Duodenal mucosa (tissue), 2 donors: ENCODE measurements at regions not wholly inside any gene's neighbourhood (a gene's known extent, or its start where the extent isn't known, plus 50 kb on each side); places are given as distances from the start of the nearest gene placed in this dataset.

Experiments used
- H3K27ac ChIP-seq: one replicate; pipeline ENCODE4 v1.7.0; 2013; ENCODE audit warnings: low read depth, low read length
- H3K27me3 ChIP-seq, 2 donors: one replicate each; pipeline ENCODE4 v1.7.0; 2013; ENCODE audit warnings: low read length in 2 of 2, control low read depth in 1 of 2; ENCODE audit not compliant: insufficient read depth in 2 of 2, control insufficient read depth in 1 of 2
- H3K36me3 ChIP-seq, 2 donors: one replicate each; pipeline ENCODE4 v1.7.0; 2013; ENCODE audit warnings: low read length in 2 of 2, control low read depth in 1 of 2; ENCODE audit not compliant: insufficient read depth in 2 of 2, control insufficient read depth in 1 of 2
- H3K4me1 ChIP-seq, 2 donors: one replicate each; pipeline ENCODE4 v1.7.0; 2013; ENCODE audit warnings: low read length in 2 of 2, control low read depth in 1 of 2; ENCODE audit not compliant: insufficient read depth in 2 of 2, control insufficient read depth in 1 of 2
- H3K4me3 ChIP-seq, 2 donors: one replicate each; pipeline ENCODE4 v1.7.0; 2013; ENCODE audit warnings: low read length in 2 of 2, low read depth in 1 of 2
- H3K9ac ChIP-seq, 2 donors: one replicate each; pipeline ENCODE4 v1.7.0; 2013; ENCODE audit warnings: low read length in 2 of 2, low read depth in 1 of 2
- H3K9me3 ChIP-seq, 2 donors: one replicate each; pipeline ENCODE4 v1.7.0; 2013; ENCODE audit warnings: low read length in 2 of 2, control low read depth in 1 of 2; ENCODE audit not compliant: control insufficient read depth in 1 of 2

DNA sequence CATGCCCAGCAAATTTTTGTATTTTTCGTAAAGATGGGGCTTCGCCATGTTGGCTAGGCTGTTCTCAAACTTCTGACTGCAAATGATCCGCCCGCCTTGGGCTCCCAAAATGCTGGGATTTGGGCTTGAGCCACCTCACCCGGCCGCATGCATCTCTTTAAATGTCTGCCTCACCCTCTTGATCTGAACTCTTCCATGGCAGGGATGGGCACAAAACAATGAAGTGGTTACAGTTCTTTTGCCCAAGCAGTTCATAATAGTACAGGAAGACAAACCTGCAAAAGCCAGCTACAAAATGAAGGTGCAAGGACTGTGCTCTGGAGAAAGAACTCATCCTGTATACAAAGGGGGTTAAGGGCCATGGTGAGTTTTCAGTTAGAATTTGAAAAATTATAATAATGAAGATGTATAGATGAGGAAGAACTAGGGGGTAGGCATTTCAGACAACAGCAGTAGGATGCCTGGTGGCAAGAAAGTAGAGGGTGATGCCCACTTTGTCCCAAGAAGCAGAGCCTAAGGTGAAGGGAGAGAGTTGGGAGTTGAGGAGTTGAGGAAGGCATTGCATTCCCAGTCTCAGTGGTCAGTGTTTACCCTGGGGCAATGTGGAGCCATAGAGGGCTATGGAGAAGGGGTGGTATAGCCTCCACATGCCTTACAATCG is 160.8 kb upstream of the MYCN start:
- Histone ChIP-seq H3K4me1 (peaks cover 0 to 3% of the 10 kb centered on the region in 2 donors), H3K4me3 (no peak overlapping the region), H3K36me3 (no peaks in the 10 kb centered on the region), H3K9me3 (no peaks in the 10 kb centered on the region), H3K27ac (no peak overlapping the region), H3K9ac (no peak overlapping the region), H3K27me3 (no peaks in the 10 kb centered on the region)

DNA sequence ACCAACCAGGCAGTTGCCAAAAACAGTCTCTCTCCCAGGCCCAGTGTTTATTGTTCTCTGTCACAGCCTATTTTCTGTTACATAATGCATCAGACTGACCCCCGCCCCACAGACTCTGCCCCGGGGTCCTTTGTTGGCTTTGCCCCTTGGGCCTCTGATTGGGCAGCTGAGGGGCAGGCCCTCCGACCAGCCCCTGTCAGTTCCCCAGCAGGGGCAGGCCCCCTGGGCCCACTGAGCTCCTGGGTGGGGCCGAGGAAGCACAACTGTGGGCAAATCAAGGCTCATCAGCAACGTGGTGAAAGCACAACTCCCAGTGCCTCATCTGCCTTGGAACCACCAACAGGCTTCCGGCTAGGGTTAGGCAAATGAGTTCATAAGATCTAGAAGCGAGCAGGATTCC is 160.1 kb upstream of the MYCN start:
- Histone ChIP-seq H3K9ac (no peak overlapping the region), H3K9me3 (no peaks in the 10 kb centered on the region), H3K27ac (no peak overlapping the region), H3K27me3 (no peaks in the 10 kb centered on the region), H3K4me3 (no peak overlapping the region), H3K36me3 (no peaks in the 10 kb centered on the region), H3K4me1 (peaks cover 0 to 3% of the 10 kb centered on the region in 2 donors)

DNA sequence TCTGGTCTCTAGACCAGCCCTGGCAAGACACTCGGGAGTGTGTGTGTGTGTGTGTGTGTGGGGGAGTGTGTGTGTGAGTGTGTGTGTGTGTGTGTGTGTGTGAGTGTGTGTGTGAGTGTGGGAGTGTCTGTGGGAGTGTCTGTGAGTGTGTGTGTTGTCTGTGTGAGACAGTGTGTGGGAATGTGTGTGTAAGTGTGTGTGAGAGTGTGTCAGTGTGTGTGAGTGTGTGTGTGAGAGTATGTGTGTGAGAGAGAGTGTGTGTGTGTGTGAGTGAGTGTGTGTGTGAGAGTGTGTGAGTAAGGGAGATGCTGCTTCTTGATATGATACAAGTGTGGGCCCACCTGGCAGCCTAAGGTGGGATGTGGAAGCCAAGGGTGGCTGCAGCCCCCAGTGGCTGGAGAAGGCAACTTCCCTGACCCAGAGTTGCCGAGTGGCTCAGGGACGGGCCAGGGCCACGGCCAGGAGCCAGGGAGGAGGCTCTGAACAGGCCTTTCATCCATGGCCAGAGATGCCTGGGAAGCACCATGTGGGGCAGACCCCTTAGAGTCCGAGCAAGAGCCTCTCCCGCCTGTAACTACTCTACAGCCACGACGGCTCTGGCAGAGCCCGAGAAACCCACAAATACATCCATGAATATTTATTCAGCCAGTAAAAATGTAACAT is 159.3 kb upstream of the MYCN start:
- peaks cover 0 to 3% of the 10 kb centered on the region in 2 donors for H3K4me1 ChIP-seq
- H3K27me3 ChIP-seq: no peaks in the 10 kb centered on the region
- H3K27ac ChIP-seq: no peak overlapping the region
- H3K9me3 ChIP-seq: no peaks in the 10 kb centered on the region
- H3K9ac ChIP-seq: no peak overlapping the region
- no peak overlapping the region for H3K4me3 ChIP-seq
- no peaks in the 10 kb centered on the region for H3K36me3 ChIP-seq

DNA sequence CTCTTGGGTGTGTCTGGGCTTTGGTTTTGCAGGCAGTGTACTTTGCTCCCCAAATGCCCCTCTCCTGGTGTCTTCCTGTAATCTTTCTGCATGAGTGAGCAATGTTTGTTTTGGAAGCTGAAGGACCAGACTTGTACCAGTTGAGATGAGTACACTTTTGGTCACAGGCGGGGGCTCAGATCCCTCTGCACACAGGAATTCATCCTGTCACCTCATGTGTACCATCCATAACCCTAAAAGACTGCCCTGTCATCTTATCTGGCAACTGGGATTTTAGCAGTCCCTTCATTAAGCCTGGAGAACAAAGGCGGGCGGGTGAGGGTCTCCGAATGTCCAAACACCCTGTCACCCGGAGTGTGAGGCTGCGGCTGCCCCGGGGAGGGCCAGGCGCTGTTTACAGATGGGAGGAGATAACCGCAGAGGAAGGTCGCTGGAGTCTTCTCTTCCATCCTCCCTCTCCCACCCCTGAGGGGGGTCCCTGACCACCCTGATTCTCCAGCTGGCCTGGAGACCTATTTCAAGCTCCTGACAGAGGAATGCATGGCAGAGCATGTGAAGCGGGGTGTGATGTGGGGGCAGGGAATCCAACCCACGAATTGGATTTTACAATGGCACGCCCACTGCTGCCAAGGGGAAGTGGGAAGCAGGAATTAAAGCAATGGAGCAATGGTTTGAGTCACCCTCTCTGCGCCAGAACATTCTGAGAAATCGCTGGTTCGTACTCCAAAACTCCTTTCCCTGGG is 158.2 kb upstream of the MYCN start:
- Histone ChIP-seq H3K27ac (no peak overlapping the region), H3K4me3 (no peak overlapping the region), H3K9me3 (no peaks in the 10 kb centered on the region), H3K9ac (no peak overlapping the region), H3K27me3 (no peaks in the 10 kb centered on the region), H3K4me1 (peaks cover 0 to 3% of the 10 kb centered on the region in 2 donors), H3K36me3 (no peaks in the 10 kb centered on the region)

DNA sequence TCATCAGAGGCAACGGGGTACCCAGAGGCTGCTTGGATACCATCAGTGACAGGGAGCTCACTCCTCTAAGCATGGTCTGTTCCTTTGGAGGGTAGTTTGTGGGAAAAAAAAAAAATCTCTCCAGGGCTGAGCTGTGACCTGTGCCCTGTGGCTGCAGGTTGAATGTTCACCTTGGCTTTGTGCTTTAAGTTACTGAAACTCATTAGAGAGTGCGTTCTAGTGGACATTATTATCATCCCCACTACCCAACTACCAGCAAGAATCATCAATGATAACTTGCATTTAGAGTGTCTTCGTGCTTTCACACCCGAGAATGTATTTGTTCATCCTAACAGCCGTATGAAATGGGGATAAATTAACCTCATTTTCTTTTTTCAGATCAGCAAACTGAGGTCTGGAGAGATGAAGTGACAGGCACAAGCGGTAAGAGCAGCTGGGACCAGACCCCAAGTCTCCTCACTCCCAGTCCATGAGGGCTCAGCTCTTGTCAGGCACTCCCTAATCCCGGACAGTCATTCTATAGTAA is 157.5 kb upstream of the MYCN start:
- Histone ChIP-seq H3K9ac (no peak overlapping the region), H3K9me3 (no peaks in the 10 kb centered on the region), H3K4me3 (no peak overlapping the region), H3K36me3 (no peaks in the 10 kb centered on the region), H3K4me1 (peaks cover 0 to 3% of the 10 kb centered on the region in 2 donors), H3K27ac (no peak overlapping the region), H3K27me3 (no peaks in the 10 kb centered on the region)

DNA sequence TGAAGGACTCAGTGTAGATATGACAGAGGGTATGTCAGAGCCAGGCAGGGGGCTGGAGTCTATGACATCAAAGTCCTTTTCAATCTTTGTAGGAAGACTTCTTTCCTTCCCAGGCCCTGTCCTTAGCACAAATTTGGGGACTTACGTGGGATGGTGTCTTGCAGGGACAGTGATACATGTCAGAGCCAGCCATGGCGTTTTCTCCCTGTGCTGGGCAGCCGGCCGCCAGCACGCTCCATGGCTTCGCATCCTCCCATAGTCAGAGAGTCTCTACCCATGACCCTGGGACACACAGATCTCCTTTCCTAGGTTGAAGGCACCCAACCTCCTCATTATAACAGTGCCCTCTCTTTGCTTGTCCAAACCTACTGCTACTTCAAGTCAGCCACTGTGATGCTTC is 156.9 kb upstream of the MYCN start:
- Histone ChIP-seq H3K4me3 (no peak overlapping the region), H3K27me3 (no peaks in the 10 kb centered on the region), H3K9me3 (no peaks in the 10 kb centered on the region), H3K4me1 (peaks cover 0 to 3% of the 10 kb centered on the region in 2 donors), H3K27ac (no peak overlapping the region), H3K36me3 (no peaks in the 10 kb centered on the region), H3K9ac (no peak overlapping the region)

DNA sequence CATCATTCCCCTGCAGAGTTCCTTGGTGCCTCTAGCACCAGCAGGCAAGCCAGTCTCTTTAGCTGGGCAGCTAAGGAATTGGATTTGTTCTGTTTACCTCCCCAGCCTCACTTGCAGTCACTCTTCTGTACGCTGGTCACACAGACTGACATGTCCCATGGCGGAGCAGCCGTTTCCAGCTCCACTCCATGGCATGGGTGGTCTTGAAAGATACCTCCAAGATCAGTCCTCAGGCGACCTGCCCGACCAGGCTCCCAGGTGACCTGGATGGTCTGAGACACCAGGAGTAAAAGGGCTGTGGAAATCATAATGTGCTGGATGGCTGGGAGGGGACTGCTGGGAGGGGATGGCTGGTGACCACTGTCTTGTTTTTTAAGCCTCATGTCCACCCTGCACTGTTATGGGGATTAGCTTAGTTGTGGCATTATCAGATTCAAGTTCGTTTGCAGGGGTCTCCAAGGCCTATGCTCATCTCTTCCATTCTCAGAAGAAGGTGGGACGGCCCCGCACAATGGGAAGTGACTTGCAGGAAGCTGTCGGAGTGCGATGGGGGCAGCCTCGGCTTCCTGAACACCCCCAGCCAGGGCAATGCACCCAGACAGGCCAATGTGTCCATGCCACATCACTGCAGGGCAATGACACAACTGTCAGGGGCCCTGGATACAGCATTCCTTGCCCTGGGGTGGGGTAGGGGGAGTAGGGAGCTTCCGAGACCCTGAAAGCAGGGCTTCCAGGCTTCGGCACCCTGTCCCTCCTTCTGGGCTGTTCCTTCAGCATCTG is 156.1 kb upstream of the MYCN start:
- H3K9me3 ChIP-seq: no peaks in the 10 kb centered on the region
- no peak overlapping the region for H3K9ac ChIP-seq
- H3K4me3 ChIP-seq: no peak overlapping the region
- no peaks in the 10 kb centered on the region for H3K36me3 ChIP-seq
- peaks cover 0 to 3% of the 10 kb centered on the region in 2 donors for H3K4me1 ChIP-seq
- H3K27ac ChIP-seq: no peak overlapping the region
- no peaks in the 10 kb centered on the region for H3K27me3 ChIP-seq

DNA sequence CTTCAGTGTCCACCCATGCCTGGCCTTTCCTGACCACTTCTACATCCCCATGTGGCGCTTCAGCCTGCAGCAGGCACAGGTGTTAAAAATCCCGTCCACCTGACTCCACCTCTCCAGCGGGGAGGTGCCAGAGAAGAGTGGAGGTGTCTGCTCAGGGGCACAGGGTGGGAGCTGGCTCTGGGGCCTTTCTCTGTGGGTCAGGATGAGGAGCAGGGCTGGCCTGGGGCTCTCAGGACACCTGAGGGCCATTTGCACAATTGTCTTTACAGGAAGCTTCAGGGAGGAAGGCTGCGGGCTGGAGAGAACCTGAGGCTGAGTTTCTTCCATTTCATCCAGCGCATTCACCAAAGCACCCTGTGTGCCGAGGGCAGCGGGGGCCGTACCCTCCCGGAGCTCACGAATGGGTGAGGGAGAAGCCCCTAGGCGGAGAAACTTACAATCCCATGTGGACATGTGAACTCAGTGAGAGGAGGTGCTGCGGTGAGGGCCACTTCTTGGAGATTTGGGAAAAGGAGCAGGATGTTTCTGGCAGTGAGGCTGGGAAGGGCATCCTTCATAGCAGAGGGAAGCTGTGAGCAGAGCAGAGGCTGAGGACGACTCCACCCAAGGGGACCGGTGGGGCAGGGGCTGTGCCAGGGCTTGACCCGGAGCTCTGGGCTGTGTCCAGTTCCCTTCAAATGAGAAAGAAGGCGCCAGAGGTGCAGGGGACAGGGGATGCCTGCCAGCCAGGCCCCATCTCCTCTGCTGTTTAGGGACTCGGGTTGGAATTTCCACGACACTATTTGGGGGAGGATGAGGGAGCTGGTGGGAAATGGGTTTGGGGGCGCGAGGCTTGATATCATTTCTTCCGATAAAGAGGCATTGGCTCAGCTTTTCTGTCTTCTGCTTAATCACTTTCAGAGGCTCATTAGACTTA is 155.2 kb upstream of the MYCN start:
- Histone ChIP-seq H3K36me3 (no peaks in the 10 kb centered on the region), H3K4me1 (peaks cover 0 to 3% of the 10 kb centered on the region in 2 donors), H3K27ac (no peak overlapping the region), H3K9me3 (no peaks in the 10 kb centered on the region), H3K4me3 (no peak overlapping the region), H3K27me3 (no peaks in the 10 kb centered on the region), H3K9ac (no peak overlapping the region)

DNA sequence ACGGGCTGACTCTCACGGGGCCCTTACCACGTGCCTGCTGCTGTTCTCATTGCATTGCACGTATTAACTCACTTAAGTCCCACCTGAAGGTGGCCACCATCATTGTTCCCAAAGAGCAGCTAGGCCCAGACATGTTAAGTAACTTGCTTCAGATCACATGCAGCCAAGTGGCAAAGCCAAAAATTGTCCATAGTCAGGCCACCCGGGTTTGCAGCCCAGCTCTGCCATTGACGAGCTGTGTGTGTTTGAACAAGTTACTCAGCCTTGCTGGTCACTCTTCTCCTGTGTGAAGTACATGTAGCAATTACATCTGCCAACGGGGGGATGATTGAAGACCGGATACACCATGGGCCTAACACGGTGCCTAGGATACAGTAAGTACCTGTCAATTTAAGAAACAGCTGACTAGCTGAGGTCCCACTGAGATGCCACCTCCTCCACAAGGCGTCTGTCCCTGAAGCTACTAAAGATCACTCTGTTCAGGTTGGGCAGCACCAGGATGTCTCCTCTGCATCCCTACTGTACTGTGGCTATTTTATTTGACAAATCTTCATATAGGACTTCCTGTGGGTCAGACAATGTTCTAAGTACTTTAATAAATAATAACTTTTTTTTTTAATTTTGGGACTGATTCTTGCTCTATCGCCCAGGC is 154.2 kb upstream of the MYCN start:
- Histone ChIP-seq H3K4me1 (peaks cover 0 to 3% of the 10 kb centered on the region in 2 donors), H3K27ac (no peak overlapping the region), H3K27me3 (no peaks in the 10 kb centered on the region)

More for the DNA sequence above, 154.2 kb upstream of the MYCN start:
- Histone ChIP-seq H3K36me3 (no peaks in the 10 kb centered on the region), H3K9me3 (no peaks in the 10 kb centered on the region), H3K4me3 (no peak overlapping the region), H3K9ac (no peak overlapping the region)
